Activated naive CD4-positive, alpha-beta T cell treated with anti-CD3 and anti-CD28 coated beads, Interleukin-2, amount 50 U/mL, for 24 hours (primary cell): ENCODE measurements at regions not wholly inside any gene's neighbourhood (a gene's known extent, or its start where the extent isn't known, plus 50 kb on each side); places are given as distances from the start of the nearest gene placed in this dataset.
"Not testable (repeated sequence)": the region's sequence is repeated elsewhere in the genome, so short reads cannot be mapped to it uniquely, and the experiment has no call there.

Experiments used
- H3K27ac Mint-ChIP-seq: one replicate; pipeline ENCODE4 v1.8.0; 2021; ENCODE audit warnings: mild to moderate bottlenecking, mixed read lengths
- H3K27me3 Mint-ChIP-seq: one replicate; pipeline ENCODE4 v1.8.0; 2021; ENCODE audit warnings: mixed read lengths
- H3K36me3 Mint-ChIP-seq: one replicate; pipeline ENCODE4 v1.8.0; 2021; ENCODE audit warnings: mixed read lengths
- H3K4me1 Mint-ChIP-seq: one replicate; pipeline ENCODE4 v1.8.0; 2021; ENCODE audit warnings: mixed read lengths
- H3K4me3 Mint-ChIP-seq: one replicate; pipeline ENCODE4 v1.8.0; 2021; ENCODE audit warnings: mild to moderate bottlenecking, mixed read lengths
- H3K9me3 Mint-ChIP-seq: one replicate; pipeline ENCODE4 v1.8.0; 2021; ENCODE audit warnings: mixed read lengths

- Mint-ChIP-seq H3K4me3 (no peak overlapping the region), H3K36me3 (no peaks in the 10 kb centered on the region), H3K9me3 (no peaks in the 10 kb centered on the region), H3K27ac (no peak overlapping the region), H3K27me3 (peaks cover 3% of the 10 kb centered on the region), H3K4me1 (no peaks in the 10 kb centered on the region)
Observed at GRCh38 chr13:74765955-74766354, 631.8 kb upstream of the KLF12 start.

- Mint-ChIP-seq H3K9me3 (no peaks in the 10 kb centered on the region), H3K36me3 (no peaks in the 10 kb centered on the region), H3K4me1 (no peaks in the 10 kb centered on the region), H3K27me3 (peaks cover 1% of the 10 kb centered on the region), H3K27ac (no peak overlapping the region), H3K4me3 (no peak overlapping the region)
Observed at GRCh38 chr13:74761801-74762757, 627.9 kb upstream of the KLF12 start.

GRCh38 chr13:74758188-74758587 lies 624.0 kb upstream of the KLF12 start:
- no peak overlapping the region for H3K4me3 Mint-ChIP-seq
- no peaks in the 10 kb centered on the region for H3K4me1 Mint-ChIP-seq
- no peaks in the 10 kb centered on the region for H3K9me3 Mint-ChIP-seq
- no peak overlapping the region for H3K27ac Mint-ChIP-seq
- H3K36me3 Mint-ChIP-seq: no peaks in the 10 kb centered on the region
- no peaks in the 10 kb centered on the region for H3K27me3 Mint-ChIP-seq

- H3K27ac Mint-ChIP-seq: no peak overlapping the region
- no peaks in the 10 kb centered on the region for H3K9me3 Mint-ChIP-seq
- H3K4me1 Mint-ChIP-seq: no peaks in the 10 kb centered on the region
- no peaks in the 10 kb centered on the region for H3K27me3 Mint-ChIP-seq
- no peak overlapping the region for H3K4me3 Mint-ChIP-seq
- no peaks in the 10 kb centered on the region for H3K36me3 Mint-ChIP-seq
Observed at GRCh38 chr13:74755065-74755464, 620.9 kb upstream of the KLF12 start.

- Mint-ChIP-seq H3K9me3 (no peaks in the 10 kb centered on the region), H3K4me1 (no peaks in the 10 kb centered on the region), H3K36me3 (no peaks in the 10 kb centered on the region), H3K4me3 (no peak overlapping the region), H3K27ac (no peak overlapping the region), H3K27me3 (no peaks in the 10 kb centered on the region)
Observed at GRCh38 chr13:74751739-74752138, 617.5 kb upstream of the KLF12 start.

- H3K4me3 Mint-ChIP-seq: no peak overlapping the region
- no peak overlapping the region for H3K27ac Mint-ChIP-seq
- no peaks in the 10 kb centered on the region for H3K9me3 Mint-ChIP-seq
- no peaks in the 10 kb centered on the region for H3K4me1 Mint-ChIP-seq
- H3K27me3 Mint-ChIP-seq: no peaks in the 10 kb centered on the region
- no peaks in the 10 kb centered on the region for H3K36me3 Mint-ChIP-seq
Observed at GRCh38 chr13:74747186-74747955, 613.2 kb upstream of the KLF12 start.

- no peak overlapping the region for H3K4me3 Mint-ChIP-seq
- H3K4me1 Mint-ChIP-seq: no peaks in the 10 kb centered on the region
- H3K27me3 Mint-ChIP-seq: no peaks in the 10 kb centered on the region
- no peaks in the 10 kb centered on the region for H3K36me3 Mint-ChIP-seq
- H3K9me3 Mint-ChIP-seq: no peaks in the 10 kb centered on the region
- no peak overlapping the region for H3K27ac Mint-ChIP-seq
Observed at GRCh38 chr13:74743992-74744391, 609.8 kb upstream of the KLF12 start.

GRCh38 chr13:74741732-74742131 lies 607.5 kb upstream of the KLF12 start:
- Mint-ChIP-seq H3K27me3 (no peaks in the 10 kb centered on the region), H3K27ac (no peak overlapping the region), H3K4me1 (no peaks in the 10 kb centered on the region), H3K9me3 (no peaks in the 10 kb centered on the region), H3K36me3 (no peaks in the 10 kb centered on the region), H3K4me3 (no peak overlapping the region)

GRCh38 chr13:74732736-74733385 lies 598.7 kb upstream of the KLF12 start:
- no peaks in the 10 kb centered on the region for H3K4me1 Mint-ChIP-seq
- no peaks in the 10 kb centered on the region for H3K36me3 Mint-ChIP-seq
- no peak overlapping the region for H3K4me3 Mint-ChIP-seq
- H3K27me3 Mint-ChIP-seq: no peaks in the 10 kb centered on the region
- H3K9me3 Mint-ChIP-seq: no peaks in the 10 kb centered on the region
- no peak overlapping the region for H3K27ac Mint-ChIP-seq

- no peak overlapping the region for H3K27ac Mint-ChIP-seq
- no peaks in the 10 kb centered on the region for H3K4me1 Mint-ChIP-seq
- no peaks in the 10 kb centered on the region for H3K36me3 Mint-ChIP-seq
- H3K9me3 Mint-ChIP-seq: no peaks in the 10 kb centered on the region
- no peaks in the 10 kb centered on the region for H3K27me3 Mint-ChIP-seq
- H3K4me3 Mint-ChIP-seq: no peak overlapping the region
Observed at GRCh38 chr13:74731731-74732130, 597.5 kb upstream of the KLF12 start.

- Mint-ChIP-seq H3K9me3 (no peaks in the 10 kb centered on the region), H3K27ac (no peak overlapping the region), H3K4me1 (no peaks in the 10 kb centered on the region), H3K27me3 (no peaks in the 10 kb centered on the region), H3K4me3 (no peak overlapping the region), H3K36me3 (no peaks in the 10 kb centered on the region)
Observed at GRCh38 chr13:74730556-74731331, 596.5 kb upstream of the KLF12 start.

- no peak overlapping the region for H3K27ac Mint-ChIP-seq
- no peaks in the 10 kb centered on the region for H3K9me3 Mint-ChIP-seq
- H3K36me3 Mint-ChIP-seq: no peaks in the 10 kb centered on the region
- no peak overlapping the region for H3K4me3 Mint-ChIP-seq
- no peaks in the 10 kb centered on the region for H3K4me1 Mint-ChIP-seq
- H3K27me3 Mint-ChIP-seq: no peaks in the 10 kb centered on the region
Observed at GRCh38 chr13:74726206-74726605, 592.0 kb upstream of the KLF12 start.

- H3K4me1 Mint-ChIP-seq, H3K9me3 Mint-ChIP-seq, H3K27ac Mint-ChIP-seq, H3K36me3 Mint-ChIP-seq, H3K4me3 Mint-ChIP-seq, H3K27me3 Mint-ChIP-seq: not testable (repeated sequence)
Observed at GRCh38 chr13:74718232-74718842, 584.1 kb upstream of the KLF12 start.

GRCh38 chr13:74715718-74716117 lies 581.5 kb upstream of the KLF12 start:
- Mint-ChIP-seq H3K36me3 (no peaks in the 10 kb centered on the region), H3K27ac (no peak overlapping the region), H3K4me3 (no peak overlapping the region), H3K4me1 (no peaks in the 10 kb centered on the region), H3K27me3 (no peaks in the 10 kb centered on the region), H3K9me3 (no peaks in the 10 kb centered on the region)

- H3K36me3 Mint-ChIP-seq: no peaks in the 10 kb centered on the region
- H3K4me3 Mint-ChIP-seq: no peak overlapping the region
- no peak overlapping the region for H3K27ac Mint-ChIP-seq
Observed at GRCh38 chr13:74710006-74710405, 575.8 kb upstream of the KLF12 start.

More at GRCh38 chr13:74710006-74710405, 575.8 kb upstream of the KLF12 start:
- H3K27me3 Mint-ChIP-seq: peaks cover 2% of the 10 kb centered on the region
- H3K9me3 Mint-ChIP-seq: no peaks in the 10 kb centered on the region
- H3K4me1 Mint-ChIP-seq: no peaks in the 10 kb centered on the region
